Activated T-cell treated with anti-CD3 and anti-CD28 coated beads for 24 hours (primary cell): ENCODE measurements at regions not wholly inside any gene's neighbourhood (a gene's known extent, or its start where the extent isn't known, plus 50 kb on each side); places are given as distances from the start of the nearest gene placed in this dataset.

Experiments
- DNase-seq: peaks from one replicate; pipeline ENCODE4 v3.0.0-alpha.2; 2020; ENCODE audit warnings: low read depth

DNA sequence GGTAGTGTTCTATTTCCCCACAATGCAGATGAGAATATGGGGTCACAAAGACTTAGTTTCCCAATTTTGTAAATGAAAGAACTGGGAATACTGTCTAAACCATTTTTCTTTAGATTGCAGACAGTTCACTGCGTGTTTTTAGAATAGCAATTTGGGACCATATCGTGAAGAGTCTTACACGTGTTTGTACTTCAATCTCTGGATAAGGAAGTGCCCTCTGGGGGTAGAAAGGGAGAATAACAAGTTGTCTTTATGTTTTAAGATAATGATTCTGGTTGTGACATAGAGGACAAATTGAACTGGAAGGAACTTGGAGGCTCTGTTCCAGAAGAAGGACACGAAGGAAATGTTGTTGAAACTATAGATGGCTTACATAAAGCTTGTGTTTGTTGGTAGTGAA lies 457.7 kb downstream of the CBLN2 start:
- no peak for DNase-seq

- no peak for DNase-seq
Measured at GRCh38 chr18:72075040-72075439, 469.1 kb downstream of the CBLN2 start.

DNA sequence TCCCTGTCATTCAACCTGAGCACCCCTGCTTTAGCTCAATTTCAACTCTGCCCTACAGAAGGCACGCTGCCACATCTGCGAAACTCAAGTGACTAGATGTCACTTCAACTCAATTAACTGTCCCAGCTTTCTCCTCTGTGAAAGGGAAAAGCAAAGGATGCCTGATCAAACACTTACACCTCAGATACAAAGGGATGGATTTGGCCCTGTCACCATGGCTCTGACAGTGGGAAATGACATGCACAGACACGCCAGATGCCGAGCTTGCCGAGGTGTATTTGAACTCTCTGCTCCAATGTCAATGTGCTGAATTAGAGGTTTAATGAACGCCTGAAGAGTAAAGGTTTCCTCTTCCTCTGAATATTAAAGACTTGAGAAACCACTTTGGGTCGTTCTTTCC lies 481.1 kb downstream of the CBLN2 start:
- DNase-seq = no peak

- DNase-seq = no peak
Measured at GRCh38 chr18:72058851-72059250, 485.3 kb downstream of the CBLN2 start.

DNA sequence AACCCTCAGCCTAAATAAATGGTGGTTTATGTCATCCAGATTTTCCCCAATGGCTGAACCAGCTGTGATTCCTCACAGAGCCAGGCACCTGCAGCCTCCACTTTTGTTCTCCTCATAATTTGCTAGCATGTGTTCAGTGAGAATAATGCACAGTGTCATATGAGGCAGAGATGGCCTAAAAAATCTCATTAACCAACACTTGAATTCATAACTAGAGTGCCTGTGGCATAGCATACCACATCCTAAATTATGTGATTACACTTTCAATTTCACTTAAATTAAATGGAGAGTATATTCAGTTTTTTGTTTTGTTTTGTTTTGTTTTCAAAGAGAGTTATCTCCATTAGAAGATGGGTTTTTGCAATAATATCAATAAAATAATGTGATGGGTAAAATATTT lies 488.0 kb downstream of the CBLN2 start:
- DNase-seq = no peak

DNA sequence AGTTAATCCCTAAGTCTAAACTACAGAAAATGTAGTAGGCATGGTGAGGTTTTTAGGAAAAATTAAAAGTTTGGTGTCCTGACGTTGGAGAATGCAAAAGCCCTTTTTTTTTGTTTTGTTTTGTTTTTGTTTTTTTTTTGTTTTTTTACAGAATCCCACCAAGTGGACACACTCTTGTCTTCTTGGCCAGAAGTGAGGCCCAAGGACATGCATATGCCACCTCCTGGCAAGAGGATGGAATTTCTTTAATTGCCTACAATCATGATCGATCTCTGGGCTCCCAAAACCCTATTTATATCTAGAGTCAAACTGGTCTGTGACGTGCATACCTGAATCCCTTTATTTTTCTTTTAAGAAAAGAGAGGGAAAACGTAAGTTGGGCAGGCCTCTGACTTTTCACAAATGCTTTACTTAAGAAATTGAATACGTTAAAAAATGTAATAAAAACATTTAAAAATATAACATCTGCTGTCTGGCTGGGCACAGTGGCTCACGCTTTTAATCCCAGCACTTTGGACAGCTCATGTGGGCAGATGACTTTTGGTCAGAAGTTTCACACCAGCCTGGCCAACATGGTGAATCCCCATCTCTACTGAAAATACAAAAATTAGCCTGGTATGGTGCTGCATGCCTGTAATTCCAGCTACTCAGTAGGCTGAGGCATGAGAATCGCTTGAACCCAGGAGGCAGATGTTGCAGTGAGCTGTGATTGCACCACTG lies 502.7 kb downstream of the CBLN2 start:
- no peak for DNase-seq

DNA sequence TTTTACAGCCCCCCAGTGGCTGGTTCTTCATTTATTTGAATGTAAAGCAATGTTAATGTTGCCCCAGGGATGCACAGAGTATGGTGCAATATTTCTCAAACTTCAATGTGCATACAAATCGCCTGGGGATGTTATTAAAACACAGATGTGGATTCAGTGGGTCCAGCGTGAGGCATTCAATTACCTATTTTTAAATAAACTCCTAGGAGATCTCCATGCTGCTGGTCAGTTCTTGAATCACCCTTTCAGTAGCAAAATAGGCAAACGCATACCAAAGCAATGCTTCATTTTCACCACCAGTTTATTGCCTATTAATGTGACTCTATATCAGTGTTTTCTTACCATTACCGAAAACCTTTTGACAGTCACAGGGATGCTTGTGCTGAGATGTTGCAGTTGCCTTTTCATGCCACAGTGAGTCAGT lies 530.7 kb downstream of the CBLN2 start:
- no peak for DNase-seq

DNA sequence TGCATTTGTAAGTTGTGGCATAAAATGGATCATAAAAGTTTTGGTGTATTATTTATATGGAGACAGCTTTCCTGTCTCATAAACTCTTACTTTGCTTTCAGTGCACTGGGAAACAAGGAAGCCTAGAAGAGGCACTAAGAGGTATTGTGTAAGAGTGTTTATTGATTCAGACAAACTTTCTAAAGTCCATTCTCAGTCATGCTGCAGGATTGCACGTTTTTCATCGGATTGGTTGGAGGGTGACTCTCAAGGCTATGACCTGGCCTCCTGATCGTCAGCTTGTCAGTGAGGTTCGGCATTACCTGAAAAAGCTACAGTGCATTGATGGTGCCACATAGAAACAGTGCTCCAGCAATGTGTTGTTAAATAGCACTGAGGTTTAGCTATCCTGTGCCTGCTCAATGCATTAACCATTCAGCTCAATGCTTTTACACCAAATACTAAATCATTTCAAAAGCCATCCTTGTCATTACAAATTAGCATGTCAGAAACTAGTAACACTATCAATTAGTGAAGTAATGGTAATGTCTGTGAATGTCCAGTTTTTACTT lies 545.5 kb downstream of the CBLN2 start:
- no peak for DNase-seq

GRCh38 chr18:71995904-71996465 lies 548.2 kb downstream of the CBLN2 start:
- no peak for DNase-seq

DNA sequence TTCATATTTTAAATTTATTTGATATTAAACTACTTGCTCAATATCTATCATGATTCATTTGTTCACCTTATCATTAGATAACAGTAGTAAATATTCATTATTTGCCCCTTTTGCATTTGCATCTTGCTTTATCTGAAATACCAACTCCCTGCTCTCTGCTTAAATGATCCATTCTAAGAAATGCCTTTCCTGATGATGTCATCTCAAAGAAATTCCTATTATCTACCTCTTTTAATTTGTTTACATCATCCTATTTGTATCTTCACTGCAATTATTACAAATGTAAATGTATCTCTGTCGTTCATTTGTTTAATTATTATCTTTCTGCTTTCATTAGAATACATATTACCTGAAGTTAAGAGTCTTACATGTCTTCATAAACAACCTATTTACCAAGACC lies 549.9 kb downstream of the CBLN2 start:
- DNase-seq = no peak

DNA sequence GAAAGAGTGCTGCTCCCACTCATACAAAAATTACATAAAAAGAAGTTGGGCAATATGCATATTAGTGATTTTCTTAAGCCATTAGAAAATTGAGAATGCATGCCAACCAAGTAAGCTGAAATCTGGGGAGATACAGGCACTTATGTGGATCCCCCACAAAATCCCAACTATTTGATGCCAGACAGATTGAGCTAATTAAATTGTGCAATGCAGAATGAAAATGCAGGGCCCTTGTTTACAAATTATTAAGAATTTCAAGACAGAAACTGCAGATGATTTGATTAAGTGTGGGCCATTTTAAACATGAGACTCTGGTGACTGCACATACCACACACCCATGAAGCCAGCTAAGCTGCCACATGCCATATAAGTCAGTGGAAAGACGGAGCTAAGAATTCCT lies 554.5 kb downstream of the CBLN2 start:
- no peak for DNase-seq

DNA sequence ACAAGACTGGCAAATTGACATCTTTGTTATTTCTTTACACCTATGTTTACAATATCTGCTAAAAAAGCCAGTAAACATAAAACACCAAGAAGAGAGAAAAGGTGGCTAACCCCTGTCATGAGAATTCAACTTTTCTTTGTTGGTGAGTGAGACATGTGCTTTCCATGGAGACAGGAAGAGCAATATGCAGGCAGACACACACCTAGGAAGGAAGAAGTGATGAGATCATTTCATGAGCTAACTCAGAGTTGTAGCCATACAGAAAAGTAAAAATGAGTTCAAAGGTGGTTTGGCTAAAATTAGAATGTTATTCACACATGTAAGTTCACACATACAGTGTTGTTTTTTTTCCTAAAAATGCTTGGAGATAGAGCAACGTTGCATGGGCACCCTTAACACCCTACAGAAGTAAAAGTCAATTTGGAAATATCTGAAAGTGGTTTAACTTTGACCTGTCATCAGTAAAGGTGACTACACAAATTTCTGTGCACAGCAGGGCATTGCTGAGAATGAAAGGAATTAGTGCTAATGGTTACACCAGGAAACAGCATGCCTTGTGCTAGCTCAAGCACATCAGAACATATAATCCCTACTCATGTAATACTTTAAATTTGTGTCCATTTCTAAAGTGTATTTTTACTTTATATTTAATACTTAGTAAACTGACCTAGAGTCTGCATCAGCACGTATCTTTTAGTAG lies 557.6 kb downstream of the CBLN2 start:
- DNase-seq = no peak

GRCh38 chr18:71976744-71977143 lies 567.4 kb downstream of the CBLN2 start:
- DNase-seq = no peak

GRCh38 chr18:71966791-71967190 lies 577.4 kb downstream of the CBLN2 start:
- no peak for DNase-seq

- DNase-seq = no peak
Measured at GRCh38 chr18:71958605-71959004, 585.5 kb downstream of the CBLN2 start.

- DNase-seq = no peak
Measured at GRCh38 chr18:71951001-71951400, 593.1 kb downstream of the CBLN2 start.

DNA sequence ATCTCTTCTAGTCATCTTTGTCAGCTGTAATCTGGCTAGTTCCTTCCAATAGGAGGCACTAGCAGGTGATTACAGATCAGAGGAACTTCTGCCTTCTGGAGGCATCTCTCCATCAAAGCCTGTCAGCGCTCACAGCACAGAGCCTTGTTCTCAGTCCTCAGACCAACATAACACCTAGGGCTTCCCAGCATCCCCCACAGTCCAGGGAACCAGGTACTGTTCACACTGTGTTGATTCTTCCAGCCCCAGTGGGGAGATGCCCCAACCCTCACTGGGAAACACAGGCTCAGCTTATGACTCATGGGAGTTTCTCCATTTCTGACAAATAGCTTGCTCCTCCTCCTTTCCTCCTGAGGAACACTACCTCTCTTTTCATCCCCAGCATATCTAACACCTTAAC lies 601.7 kb downstream of the CBLN2 start:
- DNase-seq = no peak

- no peak for DNase-seq
Measured at GRCh38 chr18:71939483-71939882, 604.7 kb downstream of the CBLN2 start.

GRCh38 chr18:71936744-71937143 lies 607.4 kb downstream of the CBLN2 start:
- no peak for DNase-seq

DNA sequence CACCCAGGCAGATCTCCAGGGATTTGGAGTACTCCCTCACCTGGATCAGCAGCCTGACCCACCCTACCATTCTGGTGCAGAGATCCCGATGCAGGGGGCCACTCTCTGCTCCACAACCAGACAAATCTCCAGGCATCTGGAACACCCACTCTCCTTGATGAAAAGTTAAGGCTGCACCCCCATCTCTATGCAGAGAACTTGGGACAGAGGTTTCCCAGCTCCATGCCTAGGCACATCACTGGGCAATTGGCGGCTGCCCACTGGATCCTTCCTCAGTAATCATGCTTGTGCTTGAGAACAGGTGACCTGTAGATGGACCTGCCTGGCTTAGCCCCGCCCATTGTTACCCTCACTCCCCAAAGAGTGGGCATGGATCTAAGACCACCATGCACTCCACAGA lies 624.9 kb downstream of the CBLN2 start:
- DNase-seq = no peak

GRCh38 chr18:71913641-71914040 lies 630.5 kb downstream of the CBLN2 start:
- DNase-seq = no peak

- no peak for DNase-seq
Measured at GRCh38 chr18:71902482-71902881, 641.7 kb downstream of the CBLN2 start.
